PC-3 (cell line): ENCODE measurements at regions not wholly inside any gene's neighbourhood (a gene's known extent, or its start where the extent isn't known, plus 50 kb on each side); places are given as distances from the start of the nearest gene placed in this dataset.

Source experiments
- ATAC-seq: fragments of 200-7000 bp; cut with Tn5 transposase; 2 replicates; pipeline ENCODE4 v1.9.1; 2020; ENCODE audit warnings: mild to moderate bottlenecking, moderate library complexity
- BruUV-seq: library from RNA; stranded (reverse); fragments of 400-500 nt; replicated peaks from 2 replicates; lab custom pipeline; 2021; lab: Mats Ljungman, UMichigan
- CTCF ChIA-PET: fragments of 300-600 bp; sonication (Branson Sonifier 250); formaldehyde crosslinking; loops from one replicate; lab custom pipeline; 2022; ENCODE audit warnings: antibody characterized with exemption; lab: Charles Lee
- POLR2A ChIA-PET: fragments of 300-600 bp; sonication (Branson Sonifier 250); formaldehyde crosslinking; loops from one replicate; lab custom pipeline; 2022; ENCODE audit warnings: antibody characterized with exemption; ENCODE audit not compliant: unreplicated experiment; lab: Charles Lee
- DNase-seq: peaks from one replicate; pipeline ENCODE4 v3.0.0-alpha.2; 2015
- H2AFZ ChIP-seq: fragments of 300-600 bp; sonication (generic); 2 replicates; pipeline ENCODE4 v1.6.0; 2016; ENCODE audit warnings: antibody characterized with exemption, low read length
- H3F3A ChIP-seq: fragments of 300-600 bp; sonication (generic); one replicate; pipeline ENCODE4 v1.6.0; 2017; ENCODE audit warnings: antibody characterized with exemption, low read length, control low read depth, mild to moderate bottlenecking; ENCODE audit not compliant: unreplicated experiment
- H3K27ac ChIP-seq: fragments of 300-600 bp; sonication (generic); 2 replicates; pipeline ENCODE4 v1.5.1; 2016; ENCODE audit warnings: mild to moderate bottlenecking, low read length
- H3K27me3 ChIP-seq: fragments of 300-600 bp; sonication (generic); 2 replicates; pipeline ENCODE4 v1.6.1; 2016; ENCODE audit warnings: low read length, mixed read lengths
- H3K36me3 ChIP-seq: fragments of 300-600 bp; sonication (generic); 2 replicates; pipeline ENCODE4 v1.6.1; 2016; ENCODE audit warnings: low read depth, mixed run types, low read length, mixed read lengths
- H3K4me1 ChIP-seq: fragments of 300-600 bp; sonication (generic); 2 replicates; pipeline ENCODE4 v1.5.1; 2016; ENCODE audit warnings: low read length; ENCODE audit not compliant: insufficient read depth
- H3K4me2 ChIP-seq: fragments of 300-600 bp; sonication (generic); 2 replicates; pipeline ENCODE4 v1.6.0; 2016; ENCODE audit warnings: low read length
- H3K4me3 ChIP-seq: fragments of 300-600 bp; sonication (generic); 2 replicates; pipeline ENCODE4 v1.5.1; 2016; ENCODE audit warnings: mild to moderate bottlenecking, low read length, mixed read lengths
- H3K79me2 ChIP-seq: fragments of 300-600 bp; sonication (generic); 2 replicates; pipeline ENCODE4 v1.6.1; 2017; ENCODE audit warnings: low read length, mixed read lengths
- H3K9ac ChIP-seq: fragments of 300-600 bp; sonication (generic); 2 replicates; pipeline ENCODE4 v1.6.0; 2016; ENCODE audit warnings: mild to moderate bottlenecking, low read length
- H3K9me2 ChIP-seq: fragments of 300-600 bp; sonication (generic); replicated peaks from 2 replicates; pipeline ENCODE4 v1.6.1; 2016; ENCODE audit warnings: mixed run types, low read length, mixed read lengths
- H3K9me3 ChIP-seq: fragments of 300-600 bp; sonication (generic); 2 replicates; pipeline ENCODE4 v1.6.1; 2016; ENCODE audit warnings: low read length, mixed read lengths
- H4K20me1 ChIP-seq: fragments of 300-600 bp; sonication (generic); 2 replicates; pipeline ENCODE4 v1.6.1; 2016; ENCODE audit warnings: low read length, mixed read lengths
- EZH2 ChIP-seq: fragments of 300-600 bp; sonication (generic); IDR thresholded peaks from one replicate; pipeline ENCODE4 v1.6.1; 2017; ENCODE audit warnings: antibody characterized with exemption, mild to moderate bottlenecking, low read length; ENCODE audit not compliant: unreplicated experiment
- EZH2phosphoT487 ChIP-seq: fragments of 300-600 bp; sonication (generic); IDR thresholded peaks from 2 replicates; pipeline ENCODE4 v1.6.1; 2018; ENCODE audit warnings: mild to moderate bottlenecking, antibody characterized with exemption, low read length, borderline replicate concordance
- intact Hi-C: fragments of 100-400 bp; cut with micrococcal nuclease; formaldehyde crosslinking; loops from 2 replicates; pipeline ENCODE4 v1.9.0; 2023
- TF ChIP-seq, protein P1 (sequence below): fragments of 300-600 bp; sonication (generic); conservative IDR thresholded peaks from 2 replicates; pipeline ENCODE4 v1.5.1; 2017; ENCODE audit warnings: antibody characterized with exemption, low read depth, mild to moderate bottlenecking, low read length

DNA sequence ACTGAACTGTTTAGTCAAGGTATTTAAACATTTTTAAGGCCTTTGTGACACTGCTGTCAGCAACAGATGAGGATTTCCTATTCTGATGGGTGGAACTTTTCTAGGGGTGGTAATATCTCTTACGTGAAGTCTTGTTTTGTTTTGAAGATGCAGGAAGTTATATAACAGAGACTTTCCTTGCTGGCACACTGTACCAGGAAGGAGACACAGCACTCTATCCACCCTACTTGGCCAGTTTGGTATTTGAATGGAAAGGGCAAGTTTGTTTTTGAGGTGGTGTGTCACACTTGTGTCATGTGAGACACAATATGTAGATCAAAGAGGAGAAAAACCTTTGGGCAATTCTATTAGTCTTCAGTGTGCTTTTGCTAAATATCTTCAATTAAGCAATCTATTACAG is 51.6 kb upstream of the SRP54 start:
- intact Hi-C loops = no loop called here
- Histone ChIP-seq H3K9ac (no peak overlapping the region), H3F3A (no peaks in the 10 kb centered on the region), H4K20me1 (no peaks in the 10 kb centered on the region), H3K36me3 (no peaks in the 10 kb centered on the region), H3K9me3 (no peaks in the 10 kb centered on the region), H3K79me2 (no peaks in the 10 kb centered on the region), H3K27ac (0 out of 2 replicates have a peak overlapping the region, but pooled peaks have one; percentile 10), H2AFZ (0 out of 2 replicates have a peak overlapping the region, but pooled peaks have one; percentile 32), H3K4me2 (peak overlapping the region; percentile 12; the same call in 1 of the 2 replicates), H3K9me2 (no peaks in the 10 kb centered on the region), H3K4me1 (peaks cover 13% of the 10 kb centered on the region), H3K4me3 (no peak overlapping the region), H3K27me3 (no peaks in the 10 kb centered on the region)
- ChIA-PET CTCF (no interaction called here), POLR2A (no interaction called here)
- ATAC-seq = peak; percentile 98
- TF ChIP-seq EZH2phosphoT487 = no peak
- TF ChIP-seq EZH2 = no peak
- TF ChIP-seq, protein P1, sequence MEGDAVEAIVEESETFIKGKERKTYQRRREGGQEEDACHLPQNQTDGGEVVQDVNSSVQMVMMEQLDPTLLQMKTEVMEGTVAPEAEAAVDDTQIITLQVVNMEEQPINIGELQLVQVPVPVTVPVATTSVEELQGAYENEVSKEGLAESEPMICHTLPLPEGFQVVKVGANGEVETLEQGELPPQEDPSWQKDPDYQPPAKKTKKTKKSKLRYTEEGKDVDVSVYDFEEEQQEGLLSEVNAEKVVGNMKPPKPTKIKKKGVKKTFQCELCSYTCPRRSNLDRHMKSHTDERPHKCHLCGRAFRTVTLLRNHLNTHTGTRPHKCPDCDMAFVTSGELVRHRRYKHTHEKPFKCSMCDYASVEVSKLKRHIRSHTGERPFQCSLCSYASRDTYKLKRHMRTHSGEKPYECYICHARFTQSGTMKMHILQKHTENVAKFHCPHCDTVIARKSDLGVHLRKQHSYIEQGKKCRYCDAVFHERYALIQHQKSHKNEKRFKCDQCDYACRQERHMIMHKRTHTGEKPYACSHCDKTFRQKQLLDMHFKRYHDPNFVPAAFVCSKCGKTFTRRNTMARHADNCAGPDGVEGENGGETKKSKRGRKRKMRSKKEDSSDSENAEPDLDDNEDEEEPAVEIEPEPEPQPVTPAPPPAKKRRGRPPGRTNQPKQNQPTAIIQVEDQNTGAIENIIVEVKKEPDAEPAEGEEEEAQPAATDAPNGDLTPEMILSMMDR = no peak
- DNase-seq = peak; percentile 71
- no TSS peak for BruUV-seq

DNA sequence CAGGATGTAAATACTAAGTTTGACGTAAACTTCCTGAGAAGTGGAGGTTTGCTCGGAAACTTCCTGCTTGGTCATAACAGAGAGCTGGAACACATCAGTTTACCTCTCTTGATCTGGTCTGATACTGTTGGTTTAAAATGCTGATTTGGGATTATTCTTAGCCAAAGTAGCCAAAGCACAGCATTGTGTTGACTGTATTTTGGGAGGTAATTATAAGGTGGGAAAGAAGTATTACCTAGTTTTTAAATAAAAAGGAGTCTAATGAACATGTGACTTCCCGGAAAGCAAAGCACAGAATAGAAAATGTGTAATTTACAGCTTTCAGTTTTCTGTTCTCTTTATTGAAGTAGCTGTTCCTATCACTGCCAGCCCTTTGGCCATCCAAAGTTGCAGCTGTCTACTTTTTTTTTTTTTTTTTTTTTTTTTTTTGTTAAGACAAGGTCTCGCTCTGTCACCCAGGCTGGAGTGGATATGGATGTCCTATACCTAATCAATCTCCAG is 52.2 kb upstream of the SRP54 start:
- no peaks in the 10 kb centered on the region for H3K9me3 ChIP-seq
- H3K9me2 ChIP-seq = no peaks in the 10 kb centered on the region

More for the DNA sequence above, 52.2 kb upstream of the SRP54 start:
- H3K9ac ChIP-seq = no peak overlapping the region
- H3K4me1 ChIP-seq = peaks cover 13% of the 10 kb centered on the region
- no TSS peak for BruUV-seq
- no peaks in the 10 kb centered on the region for H3F3A ChIP-seq
- ATAC-seq (no peak), DNase-seq (no peak)
- H3K4me2 ChIP-seq = 0 out of 2 replicates have a peak overlapping the region, but pooled peaks have one; percentile 12
- POLR2A ChIA-PET = no interaction called here
- TF ChIP-seq, protein P1 = no peak
- TF ChIP-seq EZH2phosphoT487 = no peak
- no peak for TF ChIP-seq EZH2
- H2AFZ ChIP-seq = 0 out of 2 replicates have a peak overlapping the region, but pooled peaks have one; percentile 32
- H4K20me1 ChIP-seq = no peaks in the 10 kb centered on the region
- CTCF ChIA-PET = no interaction called here
- H3K27ac ChIP-seq = 0 out of 2 replicates have a peak overlapping the region, but pooled peaks have one; percentile 10
- H3K79me2 ChIP-seq = no peaks in the 10 kb centered on the region
- H3K27me3 ChIP-seq = no peaks in the 10 kb centered on the region
- H3K4me3 ChIP-seq = no peak overlapping the region
- intact Hi-C loops = no loop called here
- no peaks in the 10 kb centered on the region for H3K36me3 ChIP-seq
